ENCODE measurements at regions not wholly inside any gene's neighbourhood (a gene's known extent, or its start where the extent isn't known, plus 50 kb on each side); places are given as distances from the start of the nearest gene placed in this dataset.

DNA sequence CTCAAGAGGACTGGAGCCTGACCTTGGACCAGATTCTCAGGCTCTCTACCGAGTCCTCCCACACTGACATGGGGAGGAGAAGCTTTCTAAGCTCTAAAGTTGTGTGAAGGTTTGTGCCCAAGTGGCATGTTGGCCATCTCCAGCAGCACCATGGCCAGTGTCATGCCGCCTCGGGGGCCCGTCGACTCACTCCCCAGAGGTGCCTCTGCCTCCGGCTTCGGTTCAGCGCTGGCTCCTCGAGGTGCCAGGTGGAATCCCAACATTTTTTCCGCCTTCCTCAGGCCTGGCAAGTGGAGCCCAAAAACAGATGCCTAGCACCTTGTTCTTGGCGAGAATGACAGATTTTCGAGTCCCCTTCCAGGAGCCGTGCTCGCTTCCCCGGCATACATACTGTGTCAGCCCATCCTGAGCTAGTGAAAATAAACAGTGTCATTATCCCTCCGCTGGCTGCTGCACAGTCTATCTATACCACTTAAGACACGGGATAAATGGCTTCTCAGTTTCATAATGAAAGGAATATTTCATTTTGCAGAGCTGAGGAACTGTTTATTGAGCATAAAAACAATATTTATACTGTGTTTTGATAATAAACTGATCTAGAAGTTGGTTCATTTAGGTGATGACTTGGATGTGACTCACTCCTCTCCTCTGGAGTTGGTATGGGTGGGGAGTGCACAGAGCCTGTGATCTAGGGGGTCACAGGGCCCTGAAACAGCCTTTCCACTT is 328.5 kb upstream of the TLE3 start:
- Mint-ChIP-seq H3K9me3 (peaks cover 19% of the 10 kb centered on the region), H3K27ac (no peak overlapping the region), H3K4me3 (no peak overlapping the region), H3K27me3 (ENCODE audit: insufficient read depth, low read depth) (peaks cover 6% of the 10 kb centered on the region), H3K36me3 (no peaks in the 10 kb centered on the region), H3K4me1 (peaks cover 3% of the 10 kb centered on the region)
- Histone ChIP-seq H3K27ac (no peak overlapping the region), H3F3A (ENCODE audit: low read depth) (no peaks in the 10 kb centered on the region), H3K4me1 (peaks cover 5% of the 10 kb centered on the region), H3K4me3 (no peak overlapping the region), H3K4me2 (no peak overlapping the region), H3K9me3 (ENCODE audit: low read depth) (no peaks in the 10 kb centered on the region), H3K79me2 (ENCODE audit: low read depth) (no peaks in the 10 kb centered on the region), H3K36me3 (no peaks in the 10 kb centered on the region), H4K20me1 (ENCODE audit: low read depth) (no peaks in the 10 kb centered on the region), H3K27me3 (no peaks in the 10 kb centered on the region), H3K9ac (no peak overlapping the region), H2AFZ (replicated peaks) (no peak overlapping the region)
- no peak for DNase-seq (ENCODE audit: low spot score)
- TF ChIP-seq EZH2 (IDR thresholded peaks at IDR 0.05) (no peak), EZH2phosphoT487 (IDR thresholded peaks at IDR 0.05) (no peak)
- TF ChIP-seq, protein P1, sequence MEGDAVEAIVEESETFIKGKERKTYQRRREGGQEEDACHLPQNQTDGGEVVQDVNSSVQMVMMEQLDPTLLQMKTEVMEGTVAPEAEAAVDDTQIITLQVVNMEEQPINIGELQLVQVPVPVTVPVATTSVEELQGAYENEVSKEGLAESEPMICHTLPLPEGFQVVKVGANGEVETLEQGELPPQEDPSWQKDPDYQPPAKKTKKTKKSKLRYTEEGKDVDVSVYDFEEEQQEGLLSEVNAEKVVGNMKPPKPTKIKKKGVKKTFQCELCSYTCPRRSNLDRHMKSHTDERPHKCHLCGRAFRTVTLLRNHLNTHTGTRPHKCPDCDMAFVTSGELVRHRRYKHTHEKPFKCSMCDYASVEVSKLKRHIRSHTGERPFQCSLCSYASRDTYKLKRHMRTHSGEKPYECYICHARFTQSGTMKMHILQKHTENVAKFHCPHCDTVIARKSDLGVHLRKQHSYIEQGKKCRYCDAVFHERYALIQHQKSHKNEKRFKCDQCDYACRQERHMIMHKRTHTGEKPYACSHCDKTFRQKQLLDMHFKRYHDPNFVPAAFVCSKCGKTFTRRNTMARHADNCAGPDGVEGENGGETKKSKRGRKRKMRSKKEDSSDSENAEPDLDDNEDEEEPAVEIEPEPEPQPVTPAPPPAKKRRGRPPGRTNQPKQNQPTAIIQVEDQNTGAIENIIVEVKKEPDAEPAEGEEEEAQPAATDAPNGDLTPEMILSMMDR (IDR thresholded peaks at IDR 0.05) = no peak

DNA sequence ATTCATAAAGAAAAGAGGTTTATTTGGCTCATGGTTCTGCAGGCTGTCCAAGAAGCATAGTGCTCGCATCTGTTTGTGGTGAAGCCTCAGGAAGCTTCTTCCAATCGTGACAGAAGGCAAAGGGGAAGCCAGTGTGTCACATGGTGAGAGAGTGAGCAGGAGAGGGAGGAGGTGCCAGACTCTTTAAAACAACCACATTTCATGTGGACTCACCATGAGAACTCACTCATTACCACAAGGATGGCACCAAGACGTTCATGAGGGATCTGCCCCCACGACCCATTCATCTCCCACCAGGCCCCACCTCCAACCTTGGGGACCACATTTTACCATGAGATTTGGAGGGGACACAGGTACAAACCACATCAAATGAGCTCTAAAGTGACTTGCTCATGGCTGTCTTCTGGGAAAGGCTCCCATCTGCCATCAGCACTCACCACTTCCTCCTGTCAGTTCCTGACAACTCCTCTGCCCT is 327.3 kb upstream of the TLE3 start:
- no peak for DNase-seq (ENCODE audit: low spot score)
- TF ChIP-seq EZH2phosphoT487 (IDR thresholded peaks at IDR 0.05) = no peak
- no peak for TF ChIP-seq EZH2 (IDR thresholded peaks at IDR 0.05)
- TF ChIP-seq, protein P1 (IDR thresholded peaks at IDR 0.05) = no peak
- Histone ChIP-seq H4K20me1 (ENCODE audit: low read depth) (no peaks in the 10 kb centered on the region), H3K4me3 (no peak overlapping the region), H3K36me3 (no peaks in the 10 kb centered on the region), H3K9ac (no peak overlapping the region), H3F3A (ENCODE audit: low read depth) (no peaks in the 10 kb centered on the region), H3K79me2 (ENCODE audit: low read depth) (no peaks in the 10 kb centered on the region), H2AFZ (replicated peaks) (no peak overlapping the region), H3K27me3 (no peaks in the 10 kb centered on the region), H3K4me2 (no peak overlapping the region), H3K4me1 (peaks cover 9% of the 10 kb centered on the region), H3K9me3 (ENCODE audit: low read depth) (no peaks in the 10 kb centered on the region), H3K27ac (no peak overlapping the region)
- H3K27ac Mint-ChIP-seq = no peak overlapping the region
- no peak overlapping the region for H3K4me3 Mint-ChIP-seq
- H3K27me3 Mint-ChIP-seq (ENCODE audit: insufficient read depth, low read depth) = peaks cover 3% of the 10 kb centered on the region
- peaks cover 18% of the 10 kb centered on the region for H3K9me3 Mint-ChIP-seq
- H3K36me3 Mint-ChIP-seq = no peaks in the 10 kb centered on the region
- H3K4me1 Mint-ChIP-seq = peaks cover 13% of the 10 kb centered on the region

- Mint-ChIP-seq H3K27ac (peak overlapping the region; percentile 67), H3K36me3 (no peaks in the 10 kb centered on the region), H3K27me3 (ENCODE audit: insufficient read depth, low read depth) (peaks cover 3% of the 10 kb centered on the region), H3K4me3 (no peak overlapping the region), H3K9me3 (peaks cover 4% of the 10 kb centered on the region), H3K4me1 (peaks cover 24% of the 10 kb centered on the region)
- Histone ChIP-seq H3K9ac (no peak overlapping the region), H3K27ac (no peak overlapping the region), H3K27me3 (no peaks in the 10 kb centered on the region), H3K9me3 (ENCODE audit: low read depth) (no peaks in the 10 kb centered on the region), H3K36me3 (no peaks in the 10 kb centered on the region), H4K20me1 (ENCODE audit: low read depth) (no peaks in the 10 kb centered on the region), H3K4me1 (peaks cover 13% of the 10 kb centered on the region), H3K4me3 (no peak overlapping the region), H3K79me2 (ENCODE audit: low read depth) (no peaks in the 10 kb centered on the region), H2AFZ (replicated peaks) (no peak overlapping the region), H3F3A (ENCODE audit: low read depth) (no peaks in the 10 kb centered on the region), H3K4me2 (no peak overlapping the region)
- DNase-seq (ENCODE audit: low spot score) = no peak
- TF ChIP-seq, protein P1 (IDR thresholded peaks at IDR 0.05) = no peak
- TF ChIP-seq EZH2phosphoT487 (IDR thresholded peaks at IDR 0.05) (no peak), EZH2 (IDR thresholded peaks at IDR 0.05) (no peak)
These were observed 325.6 kb upstream of the TLE3 start for GRCh38 chr15:70423267-70423666.
